HUES64 (cell line): ENCODE measurements at regions not wholly inside any gene's neighbourhood (a gene's known extent, or its start where the extent isn't known, plus 50 kb on each side); places are given as distances from the start of the nearest gene placed in this dataset.
"Not testable (repeated sequence)": the region's sequence is repeated elsewhere in the genome, so short reads cannot be mapped to it uniquely, and the experiment has no call there.

Source experiments
- H3K27ac ChIP-seq: 2 replicates; pipeline ENCODE4 v1.7.0; 2013; ENCODE audit warnings: low read depth, low read length, inconsistent platforms
- H3K27me3 ChIP-seq: 2 replicates; pipeline ENCODE4 v1.6.1; 2013; ENCODE audit warnings: mild to moderate bottlenecking, low read length; ENCODE audit not compliant: insufficient read depth
- H3K36me3 ChIP-seq: 2 replicates; pipeline ENCODE4 v1.6.1; 2013; ENCODE audit warnings: mild to moderate bottlenecking, low read length; ENCODE audit not compliant: insufficient read depth
- H3K4me1 ChIP-seq: 2 replicates; pipeline ENCODE4 v1.6.1; 2013; ENCODE audit warnings: mild to moderate bottlenecking, low read length, moderate library complexity; ENCODE audit not compliant: insufficient read depth
- H3K4me3 ChIP-seq: 2 replicates; pipeline ENCODE4 v1.5.1; 2013; ENCODE audit warnings: mild to moderate bottlenecking, low read length, moderate library complexity
- H3K9ac ChIP-seq: 2 replicates; pipeline ENCODE4 v1.6.1; 2013; ENCODE audit warnings: mild to moderate bottlenecking, low read depth, low read length
- H3K9me3 ChIP-seq: 2 replicates; pipeline ENCODE4 v1.6.1; 2013; ENCODE audit warnings: low read depth, low read length; ENCODE audit not compliant: insufficient read depth
- WGBS: fragments of 150-250, 120-280 bp; methylation state at CpG from one replicate; pipeline ENCODE4 v1.1.7; 2013; ENCODE audit warnings: missing lambda C conversion rate; 5-methylcytosine and 5-hydroxymethylcytosine counted together

GRCh38 chr5:23451156-23451555 is 56.3 kb upstream of the PRDM9 start:
- 86% methylated on average over 1 of the region's 1 CpG for WGBS
- no peaks in the 10 kb centered on the region for H3K36me3 ChIP-seq
- H3K27me3 ChIP-seq, result no peaks in the 10 kb centered on the region
- H3K9ac ChIP-seq, result no peak overlapping the region
- H3K4me3 ChIP-seq, result no peak overlapping the region
- no peaks in the 10 kb centered on the region for H3K4me1 ChIP-seq
- no peaks in the 10 kb centered on the region for H3K9me3 ChIP-seq
- no peak overlapping the region for H3K27ac ChIP-seq

GRCh38 chr5:23450187-23450586 is 57.2 kb upstream of the PRDM9 start:
- H3K4me3 ChIP-seq, result no peak overlapping the region
- no peaks in the 10 kb centered on the region for H3K36me3 ChIP-seq
- H3K9me3 ChIP-seq, result no peaks in the 10 kb centered on the region
- no peaks in the 10 kb centered on the region for H3K27me3 ChIP-seq
- no peak overlapping the region for H3K9ac ChIP-seq
- WGBS, result 89% methylated on average over 4 of the region's 4 CpGs
- H3K4me1 ChIP-seq, result no peaks in the 10 kb centered on the region
- H3K27ac ChIP-seq, result no peak overlapping the region

- Histone ChIP-seq H3K36me3 (no peaks in the 10 kb centered on the region), H3K4me3 (no peak overlapping the region), H3K4me1 (no peaks in the 10 kb centered on the region), H3K9me3 (no peaks in the 10 kb centered on the region), H3K27me3 (no peaks in the 10 kb centered on the region), H3K27ac (no peak overlapping the region), H3K9ac (no peak overlapping the region)
Observed at GRCh38 chr5:23448627-23449026, 58.8 kb upstream of the PRDM9 start.

GRCh38 chr5:23446424-23446823 is 61.0 kb upstream of the PRDM9 start:
- no peak overlapping the region for H3K27ac ChIP-seq
- no peak overlapping the region for H3K9ac ChIP-seq
- H3K4me1 ChIP-seq, result no peaks in the 10 kb centered on the region
- H3K36me3 ChIP-seq, result no peaks in the 10 kb centered on the region
- 90% methylated on average over 6 of the region's 6 CpGs for WGBS
- no peaks in the 10 kb centered on the region for H3K27me3 ChIP-seq
- H3K9me3 ChIP-seq, result no peaks in the 10 kb centered on the region
- H3K4me3 ChIP-seq, result no peak overlapping the region

GRCh38 chr5:23445573-23445972 is 61.8 kb upstream of the PRDM9 start:
- Histone ChIP-seq H3K27me3 (no peaks in the 10 kb centered on the region), H3K9me3 (no peaks in the 10 kb centered on the region), H3K4me1 (no peaks in the 10 kb centered on the region), H3K36me3 (no peaks in the 10 kb centered on the region), H3K27ac (no peak overlapping the region), H3K9ac (no peak overlapping the region), H3K4me3 (no peak overlapping the region)
- WGBS, result 89% methylated on average over 1 of the region's 1 CpG

- no peak overlapping the region for H3K27ac ChIP-seq
- 100% methylated on average over 1 of the region's 1 CpG for WGBS
Observed at GRCh38 chr5:23440703-23441102, 66.7 kb upstream of the PRDM9 start.

GRCh38 chr5:23437011-23437410 is 70.4 kb upstream of the PRDM9 start:
- H3K4me3 ChIP-seq, result no peak overlapping the region
- no peaks in the 10 kb centered on the region for H3K4me1 ChIP-seq
- H3K9ac ChIP-seq, result no peak overlapping the region
- no peaks in the 10 kb centered on the region for H3K27me3 ChIP-seq
- no peaks in the 10 kb centered on the region for H3K36me3 ChIP-seq
- H3K27ac ChIP-seq, result no peak overlapping the region
- no peaks in the 10 kb centered on the region for H3K9me3 ChIP-seq

More at GRCh38 chr5:23440703-23441102, 66.7 kb upstream of the PRDM9 start:
- no peaks in the 10 kb centered on the region for H3K27me3 ChIP-seq
- no peaks in the 10 kb centered on the region for H3K4me1 ChIP-seq
- H3K36me3 ChIP-seq, result no peaks in the 10 kb centered on the region
- H3K9ac ChIP-seq, result no peak overlapping the region
- H3K9me3 ChIP-seq, result no peaks in the 10 kb centered on the region
- no peak overlapping the region for H3K4me3 ChIP-seq

GRCh38 chr5:23433534-23434315 is 73.7 kb upstream of the PRDM9 start:
- H3K36me3 ChIP-seq, result no peaks in the 10 kb centered on the region
- no peak overlapping the region for H3K27ac ChIP-seq
- no peaks in the 10 kb centered on the region for H3K9me3 ChIP-seq
- WGBS, result 97% methylated on average over 8 of the region's 8 CpGs
- no peaks in the 10 kb centered on the region for H3K4me1 ChIP-seq
- no peak overlapping the region for H3K4me3 ChIP-seq
- H3K27me3 ChIP-seq, result no peaks in the 10 kb centered on the region
- H3K9ac ChIP-seq, result no peak overlapping the region

- no peak overlapping the region for H3K4me3 ChIP-seq
- no peaks in the 10 kb centered on the region for H3K9me3 ChIP-seq
- H3K27ac ChIP-seq, result no peak overlapping the region
- no peaks in the 10 kb centered on the region for H3K36me3 ChIP-seq
- H3K9ac ChIP-seq, result no peak overlapping the region
- WGBS, result no CpG with 5 or more reads among the region's 1 CpG
- peaks cover 9% of the 10 kb centered on the region for H3K4me1 ChIP-seq
- H3K27me3 ChIP-seq, result no peaks in the 10 kb centered on the region
Observed at GRCh38 chr5:23428705-23429104, 78.7 kb upstream of the PRDM9 start.

GRCh38 chr5:23420214-23420613 is 87.2 kb upstream of the PRDM9 start:
- H3K4me3 ChIP-seq, H3K27ac ChIP-seq, H3K36me3 ChIP-seq, H3K4me1 ChIP-seq, H3K27me3 ChIP-seq, H3K9ac ChIP-seq: not testable (repeated sequence)
- H3K9me3 ChIP-seq, result peaks cover 13% of the 10 kb centered on the region
- WGBS, result 88% methylated on average over 3 of the region's 3 CpGs

- Histone ChIP-seq H3K36me3 (no peaks in the 10 kb centered on the region), H3K27ac (no peak overlapping the region), H3K9ac (no peak overlapping the region), H3K9me3 (peaks cover 13% of the 10 kb centered on the region), H3K27me3 (no peaks in the 10 kb centered on the region), H3K4me3 (no peak overlapping the region), H3K4me1 (peaks cover 9% of the 10 kb centered on the region; the same call in 1 of the 2 replicates)
- 71% methylated on average over 1 of the region's 1 CpG for WGBS
Observed at GRCh38 chr5:23419115-23419514, 88.3 kb upstream of the PRDM9 start.

- H3K4me1 ChIP-seq, result no peaks in the 10 kb centered on the region
- H3K36me3 ChIP-seq, result no peaks in the 10 kb centered on the region
- no peak overlapping the region for H3K4me3 ChIP-seq
- H3K9ac ChIP-seq, result no peak overlapping the region
- WGBS, result 69% methylated on average over 3 of the region's 3 CpGs
- no peak overlapping the region for H3K27ac ChIP-seq
- H3K9me3 ChIP-seq, result no peaks in the 10 kb centered on the region
- H3K27me3 ChIP-seq, result no peaks in the 10 kb centered on the region
Observed at GRCh38 chr5:23412515-23412914, 94.9 kb upstream of the PRDM9 start.
